Heart left ventricle (tissue), 13 donors: ENCODE measurements at regions not wholly inside any gene's neighbourhood (a gene's known extent, or its start where the extent isn't known, plus 50 kb on each side); places are given as distances from the start of the nearest gene placed in this dataset.

Experiments
- POLR2A ChIP-seq, 2 donors: fragments of 450-650 bp; IDR thresholded peaks; one replicate each; pipeline ENCODE4 v1.6.1; 2017; ENCODE audit warnings: antibody characterized with exemption in 2 of 2, mild to moderate bottlenecking in 2 of 2, moderate library complexity in 2 of 2
- TF ChIP-seq, protein P1 (sequence below), 12 donors: fragments of 200-600 bp; sonication (generic) in 4 of 12; IDR thresholded peaks; one replicate each; pipeline versions ENCODE4 v1.5.0 to v1.8.0; 2018 to 2022; ENCODE audit warnings: antibody characterized with exemption in 12 of 12, mild to moderate bottlenecking in 5 of 12
- donor health status: ischemic (EF 13 %, LVEDD 7.1; RV severe dilation, severe dysfunction).
- donor health status: DM: no; HTN: yes; CAD: no.
- donor health status: DM: no; HTN: no; CAD: no.
- donor health status: ischemic (EF 25% LVEDD 6.9; RV normal size, moderate dysfunction).
- donor health status: ischemic (EF 25% LVEDD 5.7; RV mildly dilated, moderate dysfunction).
- donor health status: ischemic (EF 35%, LVEDD 5.7; RV mildly dilated, moderate dysfunction).
- donor health status: nonischemic (EF 11% LVEDD 7.7; RV severe dilation, severe dysfunction).
- donor health status: DM: yes; HTN: yes; CAD: no.
- donor health status: PGD.
- donor health status: ischemic (EF 29% LVEDD 5.4; RV normal size, mild dysfunction).
- donor health status: nonischemic (EF 23%, LVEDD 6.1; RV moderate dilation, normal function).

DNA sequence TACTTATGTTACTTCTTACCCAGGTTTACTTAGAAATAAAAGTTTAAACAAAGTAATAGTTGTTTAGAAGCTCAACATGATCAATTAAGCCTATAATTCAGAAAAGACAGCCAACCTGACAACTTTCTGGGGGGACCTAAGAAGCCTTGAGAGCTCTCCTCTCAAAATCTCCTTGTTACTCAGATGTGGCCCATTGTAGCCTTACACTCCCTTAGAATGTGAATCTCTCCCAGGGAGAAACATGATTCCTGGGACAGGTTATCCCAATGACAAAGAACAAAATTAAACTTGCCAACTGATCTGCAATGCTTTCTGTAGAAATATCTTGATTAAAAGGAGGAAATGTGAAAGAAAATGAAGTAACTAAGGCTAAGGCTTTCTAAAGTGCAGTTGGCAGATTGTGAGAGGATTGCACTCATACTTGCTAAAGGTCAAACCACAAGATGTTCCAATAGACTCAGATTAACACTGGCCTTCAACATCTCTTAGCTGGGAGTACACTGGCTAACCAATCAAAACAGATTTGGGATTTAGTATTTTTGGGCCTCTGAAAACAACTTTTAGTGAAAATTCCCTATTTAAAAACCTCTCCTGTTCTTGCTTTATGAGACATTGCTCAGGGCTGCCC is 72.3 kb upstream of the TMX1 start:
- TF ChIP-seq, protein P1, sequence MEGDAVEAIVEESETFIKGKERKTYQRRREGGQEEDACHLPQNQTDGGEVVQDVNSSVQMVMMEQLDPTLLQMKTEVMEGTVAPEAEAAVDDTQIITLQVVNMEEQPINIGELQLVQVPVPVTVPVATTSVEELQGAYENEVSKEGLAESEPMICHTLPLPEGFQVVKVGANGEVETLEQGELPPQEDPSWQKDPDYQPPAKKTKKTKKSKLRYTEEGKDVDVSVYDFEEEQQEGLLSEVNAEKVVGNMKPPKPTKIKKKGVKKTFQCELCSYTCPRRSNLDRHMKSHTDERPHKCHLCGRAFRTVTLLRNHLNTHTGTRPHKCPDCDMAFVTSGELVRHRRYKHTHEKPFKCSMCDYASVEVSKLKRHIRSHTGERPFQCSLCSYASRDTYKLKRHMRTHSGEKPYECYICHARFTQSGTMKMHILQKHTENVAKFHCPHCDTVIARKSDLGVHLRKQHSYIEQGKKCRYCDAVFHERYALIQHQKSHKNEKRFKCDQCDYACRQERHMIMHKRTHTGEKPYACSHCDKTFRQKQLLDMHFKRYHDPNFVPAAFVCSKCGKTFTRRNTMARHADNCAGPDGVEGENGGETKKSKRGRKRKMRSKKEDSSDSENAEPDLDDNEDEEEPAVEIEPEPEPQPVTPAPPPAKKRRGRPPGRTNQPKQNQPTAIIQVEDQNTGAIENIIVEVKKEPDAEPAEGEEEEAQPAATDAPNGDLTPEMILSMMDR (IDR thresholded peaks at IDR 0.05): no peak
- TF ChIP-seq POLR2A (IDR thresholded peaks at IDR 0.05): no peak
